ENCODE measurements at regions not wholly inside any gene's neighbourhood (a gene's known extent, or its start where the extent isn't known, plus 50 kb on each side); places are given as distances from the start of the nearest gene placed in this dataset.

DNA sequence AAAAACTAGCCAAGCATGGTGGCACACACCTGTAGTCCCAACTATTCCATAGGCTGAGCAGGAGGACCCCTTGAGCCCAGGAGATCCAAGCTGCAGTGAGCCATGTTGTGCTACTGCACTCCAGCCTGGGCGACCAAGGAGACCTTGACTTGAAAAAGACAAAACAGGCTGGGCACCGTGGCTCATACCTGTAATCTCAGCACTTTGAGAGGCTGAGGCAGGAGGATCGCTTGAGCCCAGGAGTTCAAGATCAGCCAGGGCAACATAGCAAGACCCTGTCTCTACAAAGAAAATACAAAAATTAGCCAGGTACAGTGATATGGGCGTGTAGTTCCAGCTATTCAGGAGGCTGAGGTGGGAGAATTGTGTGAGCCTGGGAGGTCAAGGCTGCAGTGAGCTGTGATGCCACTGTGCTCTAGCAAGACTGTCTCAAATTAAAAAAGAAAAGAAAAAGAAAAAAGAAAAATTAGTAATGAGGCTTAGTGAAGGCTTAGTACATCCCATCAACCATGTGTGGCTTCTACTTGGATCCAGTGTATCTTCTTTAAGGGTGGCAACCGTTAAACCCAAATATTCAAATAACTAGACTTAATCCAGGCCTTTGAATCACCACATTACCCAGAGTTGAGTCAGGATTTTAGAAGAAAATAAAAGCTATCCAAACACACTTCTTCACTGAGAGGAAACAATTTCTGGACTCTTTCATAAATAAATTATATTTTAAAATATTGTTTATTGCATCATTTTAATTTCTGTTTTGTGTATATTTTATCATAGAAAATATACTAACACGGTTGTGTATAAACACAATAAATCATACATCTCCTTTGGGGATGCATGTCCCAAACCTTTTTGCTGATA, 74.3 kb upstream of the RAB4A start:
- Histone ChIP-seq H3K4me1 (ENCODE audit: control insufficient read depth, low read depth, low read length) (peaks cover 2% of the 10 kb centered on the region), H3K79me1 (ENCODE audit: low read length) (no peaks in the 10 kb centered on the region), H3K79me2 (ENCODE audit: control insufficient read depth, insufficient read depth, low read length) (no peaks in the 10 kb centered on the region), H4K5ac (ENCODE audit: low read length) (no peak overlapping the region), H2BK5ac (ENCODE audit: low read length) (no peak overlapping the region), H3K56ac (ENCODE audit: low read length) (no peak overlapping the region), H3K4me3 (ENCODE audit: low read length) (no peak overlapping the region), H3K27me3 (ENCODE audit: insufficient read depth, low read length, poor library complexity) (no peaks in the 10 kb centered on the region), H3K9ac (ENCODE audit: low read length) (no peak overlapping the region), H3K27ac (ENCODE audit: low read depth, low read length) (no peak overlapping the region), H3K4ac (ENCODE audit: low read depth, low read length) (no peak overlapping the region), H4K8ac (ENCODE audit: low read depth, low read length) (no peak overlapping the region), H2BK120ac (ENCODE audit: low read depth, low read length) (no peak overlapping the region), H3K36me3 (ENCODE audit: control insufficient read depth, insufficient read depth, low read length) (no peaks in the 10 kb centered on the region), H3K4me2 (ENCODE audit: low read length) (no peak overlapping the region), H3K18ac (ENCODE audit: low read length) (no peak overlapping the region), H3K23ac (ENCODE audit: low read length) (no peak overlapping the region), H2AK5ac (ENCODE audit: low read length) (no peak overlapping the region), H2BK15ac (replicated peaks; ENCODE audit: low read depth) (no peak overlapping the region)
- WGBS (ENCODE audit: extremely low coverage, insufficient coverage, low lambda C conversion rate), result no CpG with 5 or more reads among the region's 6 CpGs
- no peak for DNase-seq

- no peak overlapping the region for H2BK120ac ChIP-seq (ENCODE audit: low read depth, low read length)
- no peak overlapping the region for H3K23ac ChIP-seq (ENCODE audit: low read length)
- no peak overlapping the region for H3K56ac ChIP-seq (ENCODE audit: low read length)
- no peak overlapping the region for H3K27ac ChIP-seq (ENCODE audit: low read depth, low read length)
- peaks cover 2% of the 10 kb centered on the region for H3K4me1 ChIP-seq (ENCODE audit: control insufficient read depth, low read depth, low read length)
- no peak overlapping the region for H2AK5ac ChIP-seq (ENCODE audit: low read length)
- DNase-seq, result no peak
- no peak overlapping the region for H3K9ac ChIP-seq (ENCODE audit: low read length)
- WGBS (ENCODE audit: extremely low coverage, insufficient coverage, low lambda C conversion rate), result no CpG with 5 or more reads among the region's 5 CpGs
- H3K79me2 ChIP-seq (ENCODE audit: control insufficient read depth, insufficient read depth, low read length), result no peaks in the 10 kb centered on the region
- H3K4me2 ChIP-seq (ENCODE audit: low read length), result no peak overlapping the region
- no peak overlapping the region for H3K4ac ChIP-seq (ENCODE audit: low read depth, low read length)
- H3K79me1 ChIP-seq (ENCODE audit: low read length), result no peaks in the 10 kb centered on the region
- no peaks in the 10 kb centered on the region for H3K36me3 ChIP-seq (ENCODE audit: control insufficient read depth, insufficient read depth, low read length)
- no peak overlapping the region for H3K18ac ChIP-seq (ENCODE audit: low read length)
- no peak overlapping the region for H3K4me3 ChIP-seq (ENCODE audit: low read length)
- no peak overlapping the region for H4K5ac ChIP-seq (ENCODE audit: low read length)
- H4K8ac ChIP-seq (ENCODE audit: low read depth, low read length), result no peak overlapping the region
- H2BK5ac ChIP-seq (ENCODE audit: low read length), result no peak overlapping the region
- H3K27me3 ChIP-seq (ENCODE audit: insufficient read depth, low read length, poor library complexity), result no peaks in the 10 kb centered on the region
- H2BK15ac ChIP-seq (replicated peaks; ENCODE audit: low read depth), result no peak overlapping the region
These were observed 73.7 kb upstream of the RAB4A start for GRCh38 chr1:229197265-229197585.

DNA sequence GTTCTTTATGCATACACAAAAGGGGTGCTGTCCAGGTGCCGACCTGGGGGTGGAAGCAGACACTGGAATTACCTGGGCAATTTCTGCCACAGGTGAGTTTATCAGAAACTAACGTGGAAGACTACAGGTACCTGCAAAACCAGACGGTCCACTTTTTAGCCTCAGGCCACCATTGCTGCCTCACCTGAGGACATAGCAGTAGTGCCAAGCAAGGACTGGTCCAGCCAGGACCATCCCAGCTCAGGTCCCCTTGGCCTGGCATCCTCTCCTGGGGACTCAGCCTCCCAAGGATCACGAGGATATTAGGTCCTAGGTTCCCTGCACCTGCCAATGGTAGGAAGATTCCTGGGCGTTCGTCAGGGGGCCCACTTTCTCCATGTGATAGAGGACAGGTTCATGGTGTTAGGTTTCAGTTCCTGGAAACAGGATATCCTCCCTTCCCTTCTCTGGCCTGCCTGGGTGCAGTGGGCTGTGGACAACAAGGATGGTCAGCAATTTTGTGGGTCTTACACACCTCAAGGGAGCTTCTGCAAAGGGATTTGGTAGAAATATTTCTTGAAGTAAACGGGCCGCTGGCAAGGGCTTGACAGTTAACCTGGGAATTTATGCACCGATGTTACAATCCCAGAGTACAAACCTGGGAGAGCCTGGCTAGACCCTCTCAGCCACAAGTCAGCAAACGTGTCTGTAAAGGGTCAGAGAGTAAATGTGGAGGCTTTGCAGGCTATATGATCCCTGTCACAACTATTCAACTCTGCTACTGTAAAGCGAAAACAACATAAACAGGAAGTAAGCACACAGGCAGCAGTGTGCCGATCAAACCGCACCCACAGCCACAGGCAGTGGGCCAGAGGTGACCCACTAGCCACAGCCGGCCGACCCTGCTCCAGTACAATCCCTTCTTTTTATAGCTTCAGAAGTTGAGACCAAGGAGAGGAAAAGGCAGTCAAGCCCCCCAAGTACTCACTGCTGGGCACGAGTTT, 71.4 kb upstream of the RAB4A start:
- Histone ChIP-seq H4K8ac (ENCODE audit: low read depth, low read length) (no peak overlapping the region), H3K23ac (ENCODE audit: low read length) (peak overlapping the region; percentile 51), H2AK5ac (ENCODE audit: low read length) (no peak overlapping the region), H3K27ac (ENCODE audit: low read depth, low read length) (no peak overlapping the region), H3K4ac (ENCODE audit: low read depth, low read length) (peak overlapping the region; percentile 37), H3K56ac (ENCODE audit: low read length) (peak overlapping the region; percentile 37), H3K27me3 (ENCODE audit: insufficient read depth, low read length, poor library complexity) (no peaks in the 10 kb centered on the region), H2BK120ac (ENCODE audit: low read depth, low read length) (no peak overlapping the region), H3K79me2 (ENCODE audit: control insufficient read depth, insufficient read depth, low read length) (no peaks in the 10 kb centered on the region), H3K36me3 (ENCODE audit: control insufficient read depth, insufficient read depth, low read length) (no peaks in the 10 kb centered on the region), H3K4me2 (ENCODE audit: low read length) (no peak overlapping the region), H2BK5ac (ENCODE audit: low read length) (no peak overlapping the region), H3K9ac (ENCODE audit: low read length) (no peak overlapping the region), H3K4me3 (ENCODE audit: low read length) (no peak overlapping the region), H3K79me1 (ENCODE audit: low read length) (no peaks in the 10 kb centered on the region), H3K18ac (ENCODE audit: low read length) (no peak overlapping the region), H2BK15ac (replicated peaks; ENCODE audit: low read depth) (no peak overlapping the region), H4K5ac (ENCODE audit: low read length) (no peak overlapping the region), H3K4me1 (ENCODE audit: control insufficient read depth, low read depth, low read length) (peaks cover 5% of the 10 kb centered on the region)
- peak; percentile 35 for DNase-seq
- no CpG with 5 or more reads among the region's 16 CpGs for WGBS (ENCODE audit: extremely low coverage, insufficient coverage, low lambda C conversion rate)

GRCh38 chr1:229203030-229203751, 67.7 kb upstream of the RAB4A start:
- H3K4me1 ChIP-seq (ENCODE audit: control insufficient read depth, low read depth, low read length), result peaks cover 8% of the 10 kb centered on the region
- H3K36me3 ChIP-seq (ENCODE audit: control insufficient read depth, insufficient read depth, low read length), result no peaks in the 10 kb centered on the region
- no peaks in the 10 kb centered on the region for H3K27me3 ChIP-seq (ENCODE audit: insufficient read depth, low read length, poor library complexity)
- H4K5ac ChIP-seq (ENCODE audit: low read length), result no peak overlapping the region
- H2BK15ac ChIP-seq (replicated peaks; ENCODE audit: low read depth), result no peak overlapping the region
- H3K4me2 ChIP-seq (ENCODE audit: low read length), result no peak overlapping the region
- H3K27ac ChIP-seq (ENCODE audit: low read depth, low read length), result peak overlapping the region; percentile 39
- peak overlapping the region; percentile 52 for H3K18ac ChIP-seq (ENCODE audit: low read length)
- no peak overlapping the region for H2BK5ac ChIP-seq (ENCODE audit: low read length)
- no CpG with 5 or more reads among the region's 5 CpGs for WGBS (ENCODE audit: extremely low coverage, insufficient coverage, low lambda C conversion rate)
- no peak overlapping the region for H3K9ac ChIP-seq (ENCODE audit: low read length)
- no peak overlapping the region for H2BK120ac ChIP-seq (ENCODE audit: low read depth, low read length)
- H3K79me2 ChIP-seq (ENCODE audit: control insufficient read depth, insufficient read depth, low read length), result no peaks in the 10 kb centered on the region
- no peak overlapping the region for H3K4ac ChIP-seq (ENCODE audit: low read depth, low read length)
- H4K8ac ChIP-seq (ENCODE audit: low read depth, low read length), result no peak overlapping the region
- no peak overlapping the region for H3K23ac ChIP-seq (ENCODE audit: low read length)
- no peak overlapping the region for H2AK5ac ChIP-seq (ENCODE audit: low read length)
- peak; percentile 100 for DNase-seq
- H3K79me1 ChIP-seq (ENCODE audit: low read length), result no peaks in the 10 kb centered on the region
- no peak overlapping the region for H3K4me3 ChIP-seq (ENCODE audit: low read length)
- H3K56ac ChIP-seq (ENCODE audit: low read length), result no peak overlapping the region

GRCh38 chr1:229203991-229204632, 66.8 kb upstream of the RAB4A start:
- no peak overlapping the region for H2BK120ac ChIP-seq (ENCODE audit: low read depth, low read length)
- H3K79me1 ChIP-seq (ENCODE audit: low read length), result no peaks in the 10 kb centered on the region
- no peaks in the 10 kb centered on the region for H3K36me3 ChIP-seq (ENCODE audit: control insufficient read depth, insufficient read depth, low read length)
- peak overlapping the region; percentile 58 for H3K27ac ChIP-seq (ENCODE audit: low read depth, low read length)
- H3K4me1 ChIP-seq (ENCODE audit: control insufficient read depth, low read depth, low read length), result peaks cover 8% of the 10 kb centered on the region
- no peak overlapping the region for H3K23ac ChIP-seq (ENCODE audit: low read length)
- no peak for DNase-seq
- H4K5ac ChIP-seq (ENCODE audit: low read length), result no peak overlapping the region
- no peaks in the 10 kb centered on the region for H3K27me3 ChIP-seq (ENCODE audit: insufficient read depth, low read length, poor library complexity)
- no peak overlapping the region for H3K4ac ChIP-seq (ENCODE audit: low read depth, low read length)
- H3K4me3 ChIP-seq (ENCODE audit: low read length), result no peak overlapping the region
- H2BK15ac ChIP-seq (replicated peaks; ENCODE audit: low read depth), result no peak overlapping the region
- no peaks in the 10 kb centered on the region for H3K79me2 ChIP-seq (ENCODE audit: control insufficient read depth, insufficient read depth, low read length)
- peak overlapping the region; percentile 11 for H3K56ac ChIP-seq (ENCODE audit: low read length)
- no peak overlapping the region for H3K4me2 ChIP-seq (ENCODE audit: low read length)
- no CpG with 5 or more reads among the region's 11 CpGs for WGBS (ENCODE audit: extremely low coverage, insufficient coverage, low lambda C conversion rate)
- peak overlapping the region; percentile 23 for H3K9ac ChIP-seq (ENCODE audit: low read length)
- no peak overlapping the region for H4K8ac ChIP-seq (ENCODE audit: low read depth, low read length)
- H2BK5ac ChIP-seq (ENCODE audit: low read length), result peak overlapping the region; percentile 28
- no peak overlapping the region for H2AK5ac ChIP-seq (ENCODE audit: low read length)
- no peak overlapping the region for H3K18ac ChIP-seq (ENCODE audit: low read length)

All from mesendoderm (in vitro differentiated cells).